ENCODE measurements at regions not wholly inside any gene's neighbourhood (a gene's known extent, or its start where the extent isn't known, plus 50 kb on each side); places are given as distances from the start of the nearest gene placed in this dataset.

DNA sequence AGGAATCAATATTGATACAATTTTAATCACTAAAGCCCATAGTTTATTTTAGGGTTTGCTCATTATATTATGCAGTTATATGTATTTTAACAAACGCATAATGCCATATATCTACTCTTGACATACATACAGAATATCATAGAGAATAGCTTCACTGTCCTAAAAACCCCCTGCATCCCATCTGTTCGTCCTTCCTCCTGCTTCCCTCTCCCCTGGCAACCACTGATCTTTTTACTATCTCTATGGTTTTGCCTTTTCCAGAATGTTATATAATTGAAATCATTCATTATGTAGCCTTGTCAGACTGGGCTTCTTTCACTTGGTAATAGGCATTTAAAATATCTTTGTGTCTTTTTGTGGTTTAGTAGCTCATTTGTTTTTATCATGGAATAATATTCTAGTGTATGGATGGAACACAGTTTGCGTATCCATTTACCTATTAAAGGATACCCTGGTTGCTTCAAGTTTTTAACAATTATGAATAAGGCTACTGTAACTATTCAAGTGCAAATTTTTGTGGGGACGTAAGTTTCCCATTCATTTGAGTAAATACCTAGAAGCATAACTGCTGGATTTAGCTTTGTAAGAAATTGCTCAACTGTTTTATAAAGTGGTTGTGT lies 801.6 kb upstream of the GCFC2 start:
- no peak for TF ChIP-seq SALL2 (tag by site-specific recombination; IDR thresholded peaks at IDR 0.05; ENCODE audit: borderline replicate concordance)
- TF ChIP-seq ZNF133 (tag by site-specific recombination; IDR thresholded peaks at IDR 0.05): no peak
- TF ChIP-seq ZNF302 (tag by site-specific recombination; IDR thresholded peaks at IDR 0.05; ENCODE audit: low read depth): no peak
- TF ChIP-seq KLF8 (tag by site-specific recombination; IDR thresholded peaks at IDR 0.05): no peak
- TF ChIP-seq, protein P1, sequence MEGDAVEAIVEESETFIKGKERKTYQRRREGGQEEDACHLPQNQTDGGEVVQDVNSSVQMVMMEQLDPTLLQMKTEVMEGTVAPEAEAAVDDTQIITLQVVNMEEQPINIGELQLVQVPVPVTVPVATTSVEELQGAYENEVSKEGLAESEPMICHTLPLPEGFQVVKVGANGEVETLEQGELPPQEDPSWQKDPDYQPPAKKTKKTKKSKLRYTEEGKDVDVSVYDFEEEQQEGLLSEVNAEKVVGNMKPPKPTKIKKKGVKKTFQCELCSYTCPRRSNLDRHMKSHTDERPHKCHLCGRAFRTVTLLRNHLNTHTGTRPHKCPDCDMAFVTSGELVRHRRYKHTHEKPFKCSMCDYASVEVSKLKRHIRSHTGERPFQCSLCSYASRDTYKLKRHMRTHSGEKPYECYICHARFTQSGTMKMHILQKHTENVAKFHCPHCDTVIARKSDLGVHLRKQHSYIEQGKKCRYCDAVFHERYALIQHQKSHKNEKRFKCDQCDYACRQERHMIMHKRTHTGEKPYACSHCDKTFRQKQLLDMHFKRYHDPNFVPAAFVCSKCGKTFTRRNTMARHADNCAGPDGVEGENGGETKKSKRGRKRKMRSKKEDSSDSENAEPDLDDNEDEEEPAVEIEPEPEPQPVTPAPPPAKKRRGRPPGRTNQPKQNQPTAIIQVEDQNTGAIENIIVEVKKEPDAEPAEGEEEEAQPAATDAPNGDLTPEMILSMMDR (tag by site-specific recombination; IDR thresholded peaks at IDR 0.05): no peak
- TF ChIP-seq, protein P2, sequence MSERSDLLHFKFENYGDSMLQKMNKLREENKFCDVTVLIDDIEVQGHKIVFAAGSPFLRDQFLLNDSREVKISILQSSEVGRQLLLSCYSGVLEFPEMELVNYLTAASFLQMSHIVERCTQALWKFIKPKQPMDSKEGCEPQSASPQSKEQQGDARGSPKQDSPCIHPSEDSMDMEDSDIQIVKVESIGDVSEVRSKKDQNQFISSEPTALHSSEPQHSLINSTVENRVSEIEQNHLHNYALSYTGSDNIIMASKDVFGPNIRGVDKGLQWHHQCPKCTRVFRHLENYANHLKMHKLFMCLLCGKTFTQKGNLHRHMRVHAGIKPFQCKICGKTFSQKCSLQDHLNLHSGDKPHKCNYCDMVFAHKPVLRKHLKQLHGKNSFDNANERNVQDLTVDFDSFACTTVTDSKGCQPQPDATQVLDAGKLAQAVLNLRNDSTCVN (tag by site-specific recombination; optimal IDR thresholded peaks at IDR 0.05): no peak
- TF ChIP-seq ZNF202 (tag by site-specific recombination; IDR thresholded peaks at IDR 0.05; ENCODE audit: borderline replicate concordance): no peak
- no peak for TF ChIP-seq ZSCAN16 (tag by site-specific recombination; IDR thresholded peaks at IDR 0.05)
- no peak for TF ChIP-seq ZNF654 (tag by site-specific recombination; IDR thresholded peaks at IDR 0.05; ENCODE audit: low read depth)
- no peak for TF ChIP-seq ZNF747 (tag by site-specific recombination; IDR thresholded peaks at IDR 0.05)
- TF ChIP-seq ZNF660 (tag by site-specific recombination; IDR thresholded peaks at IDR 0.05): no peak

Data from HEK293 (cell line).